ENCODE measurements at regions not wholly inside any gene's neighbourhood (a gene's known extent, or its start where the extent isn't known, plus 50 kb on each side); places are given as distances from the start of the nearest gene placed in this dataset.

GRCh38 chr13:73938372-73939070 lies 195.7 kb downstream of the KLF12 start:
- in situ Hi-C loops (cut with MboI; ENCODE audit: low sequenced_read_pairs) = no loop called here

DNA sequence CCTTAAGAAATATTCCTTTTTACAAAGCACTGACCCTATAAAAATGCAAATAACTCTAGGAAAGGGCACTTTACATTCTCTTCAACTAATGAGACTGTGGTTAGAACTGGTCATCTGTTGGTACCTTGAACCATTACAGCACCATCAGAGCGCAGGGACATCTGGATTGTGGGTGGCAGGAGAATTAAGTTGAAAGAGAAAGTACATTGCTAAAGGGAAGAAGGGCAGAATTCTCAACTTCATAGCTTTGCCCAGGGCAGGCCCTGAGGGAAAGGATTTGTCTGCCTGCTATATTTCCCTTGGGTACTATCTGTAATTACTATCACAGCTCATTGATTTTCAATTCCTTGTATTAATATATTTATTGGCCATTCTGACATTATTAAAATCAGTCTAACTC lies 196.8 kb downstream of the KLF12 start:
- in situ Hi-C loops (cut with MboI; ENCODE audit: low sequenced_read_pairs) = no loop called here

- in situ Hi-C loops (cut with MboI; ENCODE audit: low sequenced_read_pairs) = no loop called here
Measured at GRCh38 chr13:73935991-73936390, 198.2 kb downstream of the KLF12 start.

GRCh38 chr13:73934771-73935170 lies 199.4 kb downstream of the KLF12 start:
- in situ Hi-C loops (cut with MboI; ENCODE audit: low sequenced_read_pairs) = no loop called here

- in situ Hi-C loops (cut with MboI; ENCODE audit: low sequenced_read_pairs) = no loop called here
Measured at GRCh38 chr13:73934215-73934641, 200.0 kb downstream of the KLF12 start.

DNA sequence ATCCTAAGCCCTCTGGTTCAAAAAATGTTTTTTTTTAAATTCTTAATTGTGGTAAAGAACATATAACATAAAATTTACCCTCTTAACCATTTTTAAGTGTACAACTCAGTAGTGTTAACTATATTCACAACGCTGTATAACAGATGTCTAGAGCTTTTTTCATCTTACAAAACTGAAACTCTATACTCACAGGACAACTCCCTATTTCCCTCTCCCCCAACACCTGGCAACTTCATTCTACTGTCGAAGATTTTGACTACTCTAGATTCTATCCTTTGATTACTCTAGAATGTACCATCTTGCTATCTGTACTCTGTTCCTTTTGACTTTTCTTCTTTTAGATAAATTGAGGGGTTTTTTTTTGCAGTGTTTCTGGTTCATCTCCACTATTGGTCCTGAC lies 200.4 kb downstream of the KLF12 start:
- in situ Hi-C loops (cut with MboI; ENCODE audit: low sequenced_read_pairs) = no loop called here

DNA sequence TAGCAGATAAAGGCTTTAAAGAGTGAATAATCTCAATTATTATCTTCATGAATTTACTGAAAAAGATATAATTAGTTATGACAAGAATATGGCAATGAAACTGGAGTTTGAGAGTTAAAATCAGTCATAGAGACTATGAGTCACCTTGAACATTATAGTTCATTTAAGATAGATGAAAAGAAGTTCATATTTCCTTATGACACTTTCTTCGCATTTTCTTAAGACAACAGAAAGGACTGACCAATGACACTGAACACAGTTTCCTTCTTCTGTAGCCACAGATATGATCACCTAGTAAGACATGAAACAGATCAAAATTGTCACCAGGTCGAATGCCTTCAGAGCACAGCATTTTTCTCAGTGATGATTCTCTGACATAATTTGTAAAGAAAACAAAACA lies 202.1 kb downstream of the KLF12 start:
- in situ Hi-C loops (cut with MboI; ENCODE audit: low sequenced_read_pairs) = no loop called here

DNA sequence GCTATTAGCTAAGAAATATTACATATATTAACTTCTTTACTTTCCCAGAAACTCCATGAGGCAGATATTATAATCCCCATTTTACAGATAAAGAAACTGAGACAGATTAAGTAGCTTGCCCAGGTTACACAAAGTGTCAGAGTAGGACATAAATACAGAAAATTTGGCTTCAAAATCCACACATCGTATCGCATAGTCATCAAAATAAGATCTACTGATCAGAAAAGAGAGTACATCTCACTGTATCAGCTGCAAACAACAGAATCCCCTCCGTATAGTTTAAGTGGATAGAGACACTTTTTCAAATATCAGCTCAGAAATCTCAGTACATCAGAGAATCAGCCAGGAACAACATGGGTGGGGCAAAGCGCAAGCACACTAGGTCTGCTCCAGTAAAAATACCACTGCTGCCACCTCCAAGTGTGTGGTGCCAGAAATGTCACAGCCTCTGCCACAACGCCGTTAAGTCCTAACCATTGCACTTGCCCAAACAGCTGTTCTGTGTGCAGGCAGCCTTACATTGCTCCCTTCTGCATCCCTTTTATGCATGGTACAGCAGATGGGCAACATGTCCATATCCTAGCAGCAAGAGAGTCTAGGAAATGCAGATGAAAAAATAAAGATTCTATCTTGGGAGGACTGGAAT lies 204.8 kb downstream of the KLF12 start:
- in situ Hi-C loops (cut with MboI; ENCODE audit: low sequenced_read_pairs) = no loop called here

GRCh38 chr13:73924607-73925006 lies 209.6 kb downstream of the KLF12 start:
- in situ Hi-C loops (cut with MboI; ENCODE audit: low sequenced_read_pairs) = no loop called here

DNA sequence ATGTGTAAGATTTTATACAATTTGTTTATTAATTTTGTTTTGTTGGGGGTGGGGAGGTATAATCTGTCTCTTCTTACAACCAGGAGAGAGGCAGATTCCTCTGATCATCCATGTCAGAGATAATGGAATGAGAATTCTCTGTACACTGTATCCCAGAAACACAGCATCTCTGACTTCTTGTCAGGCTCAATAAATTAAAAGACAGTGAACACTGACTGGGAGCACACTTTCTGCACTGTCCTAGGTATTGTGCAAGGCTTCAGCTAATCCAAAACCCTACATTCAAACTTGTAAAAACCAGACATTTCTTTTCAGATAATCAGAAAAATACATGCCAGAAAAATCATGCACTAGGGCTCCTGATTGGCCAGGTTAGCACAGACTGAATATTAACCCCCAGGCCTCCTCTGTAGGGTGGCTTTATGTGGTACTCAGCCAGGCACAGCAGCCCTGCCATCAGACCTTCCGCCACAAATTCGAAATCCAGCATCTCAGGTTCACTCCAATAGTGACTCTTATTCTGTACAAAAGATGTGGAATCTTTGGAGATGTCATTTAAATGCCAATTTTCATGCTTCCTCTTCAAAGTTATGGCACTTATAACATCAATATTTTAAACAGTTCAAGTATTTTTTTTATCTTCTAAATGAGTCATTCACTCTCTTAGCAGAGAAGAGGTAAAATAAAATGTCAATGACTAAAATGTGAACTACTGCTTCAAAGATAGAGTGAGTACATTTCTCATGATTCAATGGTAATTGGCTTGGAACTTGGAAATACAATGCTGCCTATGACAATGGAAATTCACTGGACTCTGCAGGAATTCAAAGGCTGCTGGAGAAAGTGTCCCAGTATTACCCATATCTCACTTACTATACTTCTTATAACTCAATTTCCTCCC lies 211.5 kb downstream of the KLF12 start:
- in situ Hi-C loops (cut with MboI; ENCODE audit: low sequenced_read_pairs) = no loop called here

GRCh38 chr13:73918691-73919090 lies 215.5 kb downstream of the KLF12 start:
- in situ Hi-C loops (cut with MboI; ENCODE audit: low sequenced_read_pairs) = no loop called here

GRCh38 chr13:73913751-73914518 lies 220.3 kb downstream of the KLF12 start:
- in situ Hi-C loops (cut with MboI; ENCODE audit: low sequenced_read_pairs) = no loop called here

GRCh38 chr13:73913079-73913740 lies 221.0 kb downstream of the KLF12 start:
- in situ Hi-C loops (cut with MboI; ENCODE audit: low sequenced_read_pairs) = no loop called here

GRCh38 chr13:73911361-73911760 lies 222.8 kb downstream of the KLF12 start:
- in situ Hi-C loops (cut with MboI; ENCODE audit: low sequenced_read_pairs) = no loop called here

GRCh38 chr13:73910733-73911132 lies 223.5 kb downstream of the KLF12 start:
- in situ Hi-C loops (cut with MboI; ENCODE audit: low sequenced_read_pairs) = no loop called here

DNA sequence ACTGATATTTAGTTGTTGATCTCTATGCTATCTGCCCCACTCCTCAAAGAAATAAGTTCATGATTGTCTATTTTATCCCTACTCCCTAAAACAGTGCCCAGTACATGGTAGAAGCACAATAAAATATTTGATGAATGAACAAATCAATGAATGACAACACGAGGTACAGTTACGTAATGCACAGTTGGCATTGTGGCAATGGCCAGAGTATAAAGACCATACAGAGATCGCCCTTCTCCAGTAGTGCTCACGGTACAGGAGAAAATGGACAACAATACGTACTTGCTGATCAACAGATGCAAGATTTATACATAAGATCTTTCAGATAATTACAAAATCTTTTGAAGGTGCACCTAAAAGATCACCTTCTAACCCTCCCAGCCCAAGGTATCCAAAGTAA lies 225.4 kb downstream of the KLF12 start:
- in situ Hi-C loops (cut with MboI; ENCODE audit: low sequenced_read_pairs) = no loop called here

DNA sequence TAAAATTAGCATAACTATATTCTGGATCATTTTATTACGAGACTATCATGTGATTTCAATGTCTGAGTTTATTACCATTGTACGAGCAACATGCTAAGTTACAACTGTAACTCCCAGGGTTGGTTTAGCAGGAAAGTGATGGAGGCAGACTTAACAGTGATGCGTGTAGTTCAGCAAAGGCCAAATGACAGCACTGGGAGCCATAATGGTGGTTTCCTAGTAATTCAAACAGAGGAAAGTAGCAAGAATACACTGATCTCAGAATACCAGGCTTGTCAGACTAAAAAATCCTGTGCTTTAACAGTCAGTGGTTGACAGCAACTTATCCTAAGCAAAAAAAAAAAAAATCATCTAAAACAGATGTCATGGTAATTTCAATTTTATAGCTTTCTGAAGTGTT lies 229.6 kb downstream of the KLF12 start:
- in situ Hi-C loops (cut with MboI; ENCODE audit: low sequenced_read_pairs) = no loop called here

- in situ Hi-C loops (cut with MboI; ENCODE audit: low sequenced_read_pairs) = no loop called here
Measured at GRCh38 chr13:73903561-73903960, 230.6 kb downstream of the KLF12 start.

GRCh38 chr13:73902847-73903246 lies 231.4 kb downstream of the KLF12 start:
- in situ Hi-C loops (cut with MboI; ENCODE audit: low sequenced_read_pairs) = no loop called here

DNA sequence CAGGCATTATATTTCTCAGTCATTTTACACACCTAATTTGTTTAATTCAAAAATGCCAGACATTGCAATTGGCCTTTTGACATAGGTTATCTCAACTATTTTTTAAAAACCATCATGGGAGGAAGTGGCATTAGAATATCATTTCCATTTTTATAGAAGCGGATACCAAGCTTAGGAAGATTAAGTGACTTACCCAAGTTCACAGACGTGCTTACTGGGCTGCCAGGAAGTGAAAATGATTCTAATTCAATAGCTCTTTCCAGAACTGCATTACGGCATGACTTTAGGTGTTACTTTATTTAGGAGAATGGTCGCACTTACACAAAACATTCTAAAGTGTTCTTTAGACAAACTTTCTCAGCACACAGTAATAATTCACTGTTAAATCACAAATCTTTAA lies 231.9 kb downstream of the KLF12 start:
- in situ Hi-C loops (cut with MboI; ENCODE audit: low sequenced_read_pairs) = no loop called here

Data from HL-60/S4 (cell line).